D721Med (cell line): ENCODE measurements at regions not wholly inside any gene's neighbourhood (a gene's known extent, or its start where the extent isn't known, plus 50 kb on each side); places are given as distances from the start of the nearest gene placed in this dataset.

Experiments
- DNase-seq: peaks from one replicate; pipeline ENCODE4 v3.0.0; 2011; ENCODE audit warnings: low spot score; ENCODE audit not compliant: insufficient read length
- FAIRE-seq: peaks from 2 replicates; lab custom pipeline; 2011; peaks lifted over from hg19 to GRCh38; lab: Jason Lieb, UNC
- CTCF ChIP-seq: IDR thresholded peaks from 2 replicates; pipeline ENCODE4 v1.5.1; 2012; ENCODE audit warnings: mild to moderate bottlenecking, control low read depth; ENCODE audit not compliant: insufficient read depth; ENCODE audit errors: missing control alignments

DNA sequence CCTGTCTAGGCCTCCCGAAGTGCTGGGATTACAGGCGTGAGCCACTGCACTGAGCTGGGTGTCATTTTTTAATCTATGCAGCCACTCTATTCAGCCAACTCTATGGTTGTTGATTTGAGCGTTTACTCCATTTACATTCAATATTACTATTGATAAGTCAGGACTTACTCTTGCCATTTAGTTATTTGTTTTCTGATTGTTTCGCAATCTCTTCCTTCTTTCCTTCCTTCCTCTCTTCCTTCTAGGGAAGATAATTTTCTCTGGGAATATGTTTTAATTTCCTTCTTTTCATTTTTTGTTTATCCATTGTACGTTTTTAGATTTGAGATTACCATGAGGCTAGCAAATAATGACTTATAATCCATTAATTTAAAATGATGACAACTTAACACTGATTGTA is 2056.0 kb downstream of the OLFM4 start:
- no peak for FAIRE-seq
- TF ChIP-seq CTCF, result no peak

DNA sequence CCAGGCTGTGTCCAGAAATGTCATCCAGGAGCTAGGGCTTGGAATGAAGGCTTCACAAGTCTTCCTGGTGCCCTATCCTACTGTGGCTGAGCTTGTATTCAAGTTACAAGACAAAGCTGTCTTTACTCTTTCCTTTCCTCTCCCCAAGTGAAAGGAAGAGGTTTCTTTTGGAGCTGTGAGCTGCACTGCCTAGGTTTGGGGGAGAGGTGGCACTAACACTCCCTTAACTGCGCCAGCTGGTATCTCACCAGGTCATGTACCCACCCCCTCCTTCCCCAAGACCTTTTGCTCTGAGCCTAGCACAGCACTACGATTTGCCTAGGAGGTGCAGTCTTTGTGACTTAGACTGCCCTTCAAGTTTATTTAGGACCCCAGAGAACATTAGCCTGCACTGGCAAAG is 2053.6 kb upstream of the PRR20A start:
- DNase-seq, result no peak
- TF ChIP-seq CTCF, result no peak
- FAIRE-seq, result no peak

More for the DNA sequence above, 2056.0 kb downstream of the OLFM4 start:
- no peak for DNase-seq

DNA sequence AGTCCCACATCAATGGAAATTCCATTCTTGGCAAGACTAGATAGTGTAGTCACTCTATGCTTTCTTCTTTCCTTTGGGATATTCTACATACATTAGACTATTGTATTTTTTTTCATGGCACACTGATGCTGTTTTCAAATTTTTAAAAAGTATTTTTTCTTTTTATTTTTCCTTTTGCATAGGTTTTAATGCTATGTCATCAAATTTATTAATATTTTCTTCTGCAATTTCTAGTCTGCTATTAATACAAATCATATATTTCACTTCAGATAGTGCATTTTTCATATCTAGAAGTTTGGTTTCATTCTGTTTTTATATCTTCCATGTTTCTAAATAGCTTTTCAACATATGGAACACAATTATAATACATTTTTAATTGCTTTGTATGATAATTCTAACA is 2050.1 kb upstream of the PRR20A start:
- DNase-seq (no peak), FAIRE-seq (no peak)
- TF ChIP-seq CTCF, result no peak

- FAIRE-seq (no peak), DNase-seq (no peak)
- no peak for TF ChIP-seq CTCF
These were observed 2049.5 kb upstream of the PRR20A start for GRCh38 chr13:55091172-55091571.

DNA sequence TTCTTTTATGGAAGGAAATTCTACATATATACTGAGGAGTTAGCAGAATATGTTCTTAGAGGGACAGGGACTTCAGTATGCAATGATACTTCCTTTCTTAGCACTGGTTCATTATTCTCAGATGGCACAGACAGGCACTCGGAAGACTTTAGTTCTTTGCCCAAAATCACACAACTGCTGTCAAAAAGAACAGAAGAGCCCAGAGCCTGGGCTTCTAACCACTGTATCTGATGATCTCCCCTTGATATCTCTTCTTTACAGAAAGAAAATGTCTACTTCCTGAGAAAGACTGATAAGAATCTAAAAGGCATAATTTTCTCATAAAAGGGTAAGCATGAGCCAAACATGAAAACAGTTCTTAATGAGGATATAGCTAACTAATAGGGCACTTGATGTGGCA is 2034.2 kb upstream of the PRR20A start:
- TF ChIP-seq CTCF, result no peak
- FAIRE-seq, result no peak
- no peak for DNase-seq

DNA sequence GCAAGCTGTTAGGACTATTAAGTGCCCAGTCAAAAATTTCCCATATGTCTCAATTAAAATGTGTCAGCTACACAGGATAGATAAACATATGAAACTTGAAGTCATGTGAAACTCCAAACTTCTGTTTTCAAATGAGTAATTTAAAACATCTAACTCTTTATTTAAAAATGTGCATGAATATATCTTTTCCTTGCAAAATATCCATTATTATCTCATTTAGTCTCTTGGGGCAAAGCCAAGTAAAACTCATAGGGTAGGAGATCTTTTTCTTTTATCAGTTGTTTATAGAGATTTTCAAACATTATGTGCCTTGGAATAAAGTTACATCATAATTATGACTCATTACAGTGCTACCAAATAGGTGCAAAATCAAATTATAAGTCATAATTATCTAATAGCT is 2020.1 kb upstream of the PRR20A start:
- DNase-seq, result no peak
- no peak for FAIRE-seq
- TF ChIP-seq CTCF, result no peak

DNA sequence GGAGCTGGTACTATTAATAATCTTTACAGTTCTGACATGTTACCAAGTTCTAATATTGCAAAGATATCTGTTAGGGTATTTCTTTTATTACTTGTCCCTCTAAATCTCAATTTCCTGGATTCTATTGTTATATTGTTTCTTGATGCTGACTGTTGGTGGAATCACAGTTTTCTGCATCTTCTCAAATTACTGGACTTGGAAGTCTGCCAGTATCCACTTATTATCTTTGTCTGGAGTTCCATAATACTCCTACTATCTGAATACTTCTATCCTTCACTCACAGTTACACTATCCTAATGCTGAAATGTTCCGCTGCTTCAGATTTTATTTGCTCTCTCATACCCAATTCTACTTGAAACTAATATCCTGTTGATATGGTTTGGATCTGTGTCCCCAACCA is 1985.7 kb upstream of the PRR20A start:
- FAIRE-seq, result no peak
- no peak for DNase-seq

More for the DNA sequence above, 1985.7 kb upstream of the PRR20A start:
- no peak for TF ChIP-seq CTCF
